SK-N-SH treated with all-trans-retinoic acid at 6 μM for 48 hours (cell line): ENCODE measurements at regions not wholly inside any gene's neighbourhood (a gene's known extent, or its start where the extent isn't known, plus 50 kb on each side); places are given as distances from the start of the nearest gene placed in this dataset.

Experiments used
- ATAC-seq: fragments of 200-7000 bp; cut with Tn5 transposase; 3 replicates; pipeline ENCODE4 v1.9.1; 2020; ENCODE audit warnings: mild to moderate bottlenecking, moderate library complexity
- ARNTL ChIP-seq: fragments of 450-650 bp; formaldehyde crosslinking; IDR thresholded peaks from 2 replicates; pipeline ENCODE4 v1.5.0; 2020; ENCODE audit warnings: low read depth, mild to moderate bottlenecking, moderate library complexity, borderline replicate concordance
- ESRRG ChIP-seq: fragments of 250-450 bp; sonication (Bioruptor Pico); IDR thresholded peaks from 2 replicates; pipeline ENCODE4 v1.6.1; 2021; ENCODE audit warnings: mild to moderate bottlenecking
- GLIS3 ChIP-seq: fragments of 250-450 bp; sonication (Bioruptor Pico); IDR thresholded peaks from 2 replicates; pipeline ENCODE4 v1.5.0; 2020; ENCODE audit warnings: mild to moderate bottlenecking, moderate library complexity
- ISL1 ChIP-seq: fragments of 250-450 bp; sonication (Bioruptor Pico); IDR thresholded peaks from 2 replicates; pipeline ENCODE4 v2.1.2; 2022; ENCODE audit warnings: mild to moderate bottlenecking, moderate library complexity
- OSR1 ChIP-seq: fragments of 250-450 bp; sonication (Bioruptor Pico); IDR thresholded peaks from 2 replicates; pipeline ENCODE4 v1.8.0; 2022; ENCODE audit warnings: moderate library complexity, mild to moderate bottlenecking, inconsistent platforms
- PPARA ChIP-seq: fragments of 250-450 bp; sonication (Bioruptor Pico); IDR thresholded peaks from 2 replicates; pipeline ENCODE4 v1.5.0; 2020; ENCODE audit warnings: mild to moderate bottlenecking, borderline replicate concordance
- RARB ChIP-seq: fragments of 250-450 bp; sonication (Bioruptor Pico); IDR thresholded peaks from 2 replicates; pipeline ENCODE4 v1.8.0; 2021; ENCODE audit warnings: mild to moderate bottlenecking, moderate library complexity
- SNAI2 ChIP-seq: fragments of 250-450 bp; sonication (Bioruptor Pico); IDR thresholded peaks from 2 replicates; pipeline ENCODE4 v1.5.0; 2020; ENCODE audit warnings: mild to moderate bottlenecking, moderate library complexity
- TCF4 ChIP-seq: fragments of 250-450 bp; sonication (Bioruptor Pico); IDR thresholded peaks from 2 replicates; pipeline ENCODE4 v1.8.0; 2021; ENCODE audit warnings: mild to moderate bottlenecking, moderate library complexity, borderline replicate concordance
- TOX ChIP-seq: fragments of 250-450 bp; sonication (Bioruptor Pico); IDR thresholded peaks from 2 replicates; pipeline ENCODE4 v1.8.0; 2021; ENCODE audit warnings: mild to moderate bottlenecking, moderate library complexity, borderline replicate concordance
- ZC3H10 ChIP-seq: fragments of 250-450 bp; sonication (Bioruptor Pico); IDR thresholded peaks from 2 replicates; pipeline ENCODE4 v1.5.1; 2021; ENCODE audit warnings: mild to moderate bottlenecking, moderate library complexity
- ZFP3 ChIP-seq: fragments of 250-450 bp; sonication (Bioruptor Pico); IDR thresholded peaks from 2 replicates; pipeline ENCODE4 v1.5.0; 2020; ENCODE audit warnings: mild to moderate bottlenecking, moderate library complexity
- ZFP30 ChIP-seq: fragments of 450-650 bp; formaldehyde crosslinking; IDR thresholded peaks from 2 replicates; pipeline ENCODE4 v1.5.0; 2022; ENCODE audit warnings: mild to moderate bottlenecking, moderate library complexity
- ZNF565 ChIP-seq: fragments of 450-650 bp; formaldehyde crosslinking; conservative IDR thresholded peaks from 2 replicates; pipeline ENCODE4 v1.5.0; 2020; ENCODE audit warnings: low read depth, mild to moderate bottlenecking, moderate library complexity
- ZNF8 ChIP-seq: fragments of 450-650 bp; formaldehyde crosslinking; IDR thresholded peaks from 2 replicates; pipeline ENCODE4 v1.5.0; 2020; ENCODE audit warnings: mild to moderate bottlenecking, moderate library complexity
- TF ChIP-seq, protein P1 (sequence below): fragments of 250-450 bp; sonication (Bioruptor Pico); IDR thresholded peaks from 2 replicates; pipeline ENCODE4 v1.8.0; 2020; ENCODE audit warnings: mild to moderate bottlenecking, moderate library complexity, borderline replicate concordance
- TF ChIP-seq, protein P2 (sequence below): fragments of 250-450 bp; sonication (Bioruptor Pico); IDR thresholded peaks from 2 replicates; pipeline ENCODE4 v1.5.1; 2020; ENCODE audit warnings: low read depth, mild to moderate bottlenecking, moderate library complexity
- TF ChIP-seq, protein P3 (sequence below): fragments of 250-450 bp; sonication (Bioruptor Pico); IDR thresholded peaks from 2 replicates; pipeline ENCODE4 v1.5.0; 2020; ENCODE audit warnings: mild to moderate bottlenecking, moderate library complexity
- TF ChIP-seq, protein P4 (sequence below): fragments of 250-450 bp; sonication (Bioruptor Pico); IDR thresholded peaks from 2 replicates; pipeline ENCODE4 v1.5.1; 2021; ENCODE audit warnings: mild to moderate bottlenecking, moderate library complexity

DNA sequence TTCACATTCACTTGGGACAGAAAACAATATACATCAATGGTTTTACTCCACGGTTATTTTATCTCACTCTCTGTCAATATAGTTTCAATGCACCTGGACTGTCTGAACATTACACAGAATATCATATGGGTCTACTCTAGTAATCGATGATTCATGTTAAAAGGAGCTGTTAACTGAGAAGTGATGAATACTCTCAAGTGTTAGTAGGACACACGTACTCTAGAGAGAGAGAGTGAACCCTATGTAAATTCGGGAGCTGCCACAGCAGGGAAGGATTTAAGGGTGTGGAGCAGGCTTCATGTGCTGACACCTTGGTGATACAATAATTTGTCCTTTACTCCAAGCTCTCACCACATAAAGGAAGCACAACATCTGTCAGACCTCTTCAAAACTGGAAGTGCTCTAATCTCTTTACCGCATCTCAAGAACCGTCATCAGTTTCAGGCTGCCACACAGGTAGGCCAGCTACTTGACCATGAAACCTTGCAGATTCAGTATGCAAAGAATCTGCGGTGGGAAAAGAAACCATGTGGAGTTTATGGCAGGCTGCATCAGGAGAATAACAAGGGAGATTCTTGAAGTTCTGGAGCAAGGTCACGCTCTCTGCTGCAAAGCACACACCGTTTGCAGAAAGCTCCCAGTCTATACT is 199.2 kb upstream of the TMC3 start:
- ATAC-seq = no peak
- TF ChIP-seq, protein P1, sequence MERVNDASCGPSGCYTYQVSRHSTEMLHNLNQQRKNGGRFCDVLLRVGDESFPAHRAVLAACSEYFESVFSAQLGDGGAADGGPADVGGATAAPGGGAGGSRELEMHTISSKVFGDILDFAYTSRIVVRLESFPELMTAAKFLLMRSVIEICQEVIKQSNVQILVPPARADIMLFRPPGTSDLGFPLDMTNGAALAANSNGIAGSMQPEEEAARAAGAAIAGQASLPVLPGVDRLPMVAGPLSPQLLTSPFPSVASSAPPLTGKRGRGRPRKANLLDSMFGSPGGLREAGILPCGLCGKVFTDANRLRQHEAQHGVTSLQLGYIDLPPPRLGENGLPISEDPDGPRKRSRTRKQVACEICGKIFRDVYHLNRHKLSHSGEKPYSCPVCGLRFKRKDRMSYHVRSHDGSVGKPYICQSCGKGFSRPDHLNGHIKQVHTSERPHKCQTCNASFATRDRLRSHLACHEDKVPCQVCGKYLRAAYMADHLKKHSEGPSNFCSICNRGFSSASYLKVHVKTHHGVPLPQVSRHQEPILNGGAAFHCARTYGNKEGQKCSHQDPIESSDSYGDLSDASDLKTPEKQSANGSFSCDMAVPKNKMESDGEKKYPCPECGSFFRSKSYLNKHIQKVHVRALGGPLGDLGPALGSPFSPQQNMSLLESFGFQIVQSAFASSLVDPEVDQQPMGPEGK (CRISPR knock-in tag) = no peak
- TF ChIP-seq, protein P2, sequence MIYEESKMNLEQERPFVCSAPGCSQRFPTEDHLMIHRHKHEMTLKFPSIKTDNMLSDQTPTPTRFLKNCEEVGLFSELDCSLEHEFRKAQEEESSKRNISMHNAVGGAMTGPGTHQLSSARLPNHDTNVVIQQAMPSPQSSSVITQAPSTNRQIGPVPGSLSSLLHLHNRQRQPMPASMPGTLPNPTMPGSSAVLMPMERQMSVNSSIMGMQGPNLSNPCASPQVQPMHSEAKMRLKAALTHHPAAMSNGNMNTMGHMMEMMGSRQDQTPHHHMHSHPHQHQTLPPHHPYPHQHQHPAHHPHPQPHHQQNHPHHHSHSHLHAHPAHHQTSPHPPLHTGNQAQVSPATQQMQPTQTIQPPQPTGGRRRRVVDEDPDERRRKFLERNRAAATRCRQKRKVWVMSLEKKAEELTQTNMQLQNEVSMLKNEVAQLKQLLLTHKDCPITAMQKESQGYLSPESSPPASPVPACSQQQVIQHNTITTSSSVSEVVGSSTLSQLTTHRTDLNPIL = no peak
- TF ChIP-seq GLIS3 (no peak), OSR1 (CRISPR knock-in tag) (no peak), ZNF8 (CRISPR knock-in tag) (no peak), ESRRG (no peak), ZFP3 (CRISPR knock-in tag) (no peak), TOX (CRISPR knock-in tag) (no peak), ZC3H10 (CRISPR knock-in tag) (no peak), ISL1 (no peak), ZNF565 (CRISPR knock-in tag) (no peak), PPARA (CRISPR knock-in tag) (no peak)
- TF ChIP-seq, protein P3, sequence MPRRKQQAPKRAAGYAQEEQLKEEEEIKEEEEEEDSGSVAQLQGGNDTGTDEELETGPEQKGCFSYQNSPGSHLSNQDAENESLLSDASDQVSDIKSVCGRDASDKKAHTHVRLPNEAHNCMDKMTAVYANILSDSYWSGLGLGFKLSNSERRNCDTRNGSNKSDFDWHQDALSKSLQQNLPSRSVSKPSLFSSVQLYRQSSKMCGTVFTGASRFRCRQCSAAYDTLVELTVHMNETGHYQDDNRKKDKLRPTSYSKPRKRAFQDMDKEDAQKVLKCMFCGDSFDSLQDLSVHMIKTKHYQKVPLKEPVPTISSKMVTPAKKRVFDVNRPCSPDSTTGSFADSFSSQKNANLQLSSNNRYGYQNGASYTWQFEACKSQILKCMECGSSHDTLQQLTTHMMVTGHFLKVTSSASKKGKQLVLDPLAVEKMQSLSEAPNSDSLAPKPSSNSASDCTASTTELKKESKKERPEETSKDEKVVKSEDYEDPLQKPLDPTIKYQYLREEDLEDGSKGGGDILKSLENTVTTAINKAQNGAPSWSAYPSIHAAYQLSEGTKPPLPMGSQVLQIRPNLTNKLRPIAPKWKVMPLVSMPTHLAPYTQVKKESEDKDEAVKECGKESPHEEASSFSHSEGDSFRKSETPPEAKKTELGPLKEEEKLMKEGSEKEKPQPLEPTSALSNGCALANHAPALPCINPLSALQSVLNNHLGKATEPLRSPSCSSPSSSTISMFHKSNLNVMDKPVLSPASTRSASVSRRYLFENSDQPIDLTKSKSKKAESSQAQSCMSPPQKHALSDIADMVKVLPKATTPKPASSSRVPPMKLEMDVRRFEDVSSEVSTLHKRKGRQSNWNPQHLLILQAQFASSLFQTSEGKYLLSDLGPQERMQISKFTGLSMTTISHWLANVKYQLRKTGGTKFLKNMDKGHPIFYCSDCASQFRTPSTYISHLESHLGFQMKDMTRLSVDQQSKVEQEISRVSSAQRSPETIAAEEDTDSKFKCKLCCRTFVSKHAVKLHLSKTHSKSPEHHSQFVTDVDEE (CRISPR knock-in tag) = no peak

DNA sequence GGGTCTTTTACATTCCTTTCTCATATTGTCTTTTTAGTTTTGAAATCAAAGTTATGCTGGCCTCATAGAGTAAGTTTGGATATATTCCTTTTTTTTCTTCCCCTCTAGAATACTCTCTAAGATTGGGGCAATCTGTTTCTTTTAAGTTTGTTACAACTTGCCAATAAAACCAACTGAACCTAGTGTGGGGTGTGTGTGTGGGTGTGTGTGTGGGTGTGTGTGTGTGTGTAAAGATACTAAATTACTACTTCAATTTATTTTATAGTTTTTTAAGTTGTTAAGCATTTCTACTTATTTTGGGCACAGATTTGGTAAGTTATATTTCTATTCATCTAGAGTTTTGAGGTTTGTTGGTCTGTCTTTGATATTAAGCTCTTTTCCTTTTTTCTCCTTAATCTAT is 198.2 kb upstream of the TMC3 start:
- no peak for ATAC-seq
- TF ChIP-seq, protein P1 (CRISPR knock-in tag) = no peak
- TF ChIP-seq, protein P2 = no peak
- no peak for TF ChIP-seq ZNF8 (CRISPR knock-in tag)
- TF ChIP-seq, protein P4, sequence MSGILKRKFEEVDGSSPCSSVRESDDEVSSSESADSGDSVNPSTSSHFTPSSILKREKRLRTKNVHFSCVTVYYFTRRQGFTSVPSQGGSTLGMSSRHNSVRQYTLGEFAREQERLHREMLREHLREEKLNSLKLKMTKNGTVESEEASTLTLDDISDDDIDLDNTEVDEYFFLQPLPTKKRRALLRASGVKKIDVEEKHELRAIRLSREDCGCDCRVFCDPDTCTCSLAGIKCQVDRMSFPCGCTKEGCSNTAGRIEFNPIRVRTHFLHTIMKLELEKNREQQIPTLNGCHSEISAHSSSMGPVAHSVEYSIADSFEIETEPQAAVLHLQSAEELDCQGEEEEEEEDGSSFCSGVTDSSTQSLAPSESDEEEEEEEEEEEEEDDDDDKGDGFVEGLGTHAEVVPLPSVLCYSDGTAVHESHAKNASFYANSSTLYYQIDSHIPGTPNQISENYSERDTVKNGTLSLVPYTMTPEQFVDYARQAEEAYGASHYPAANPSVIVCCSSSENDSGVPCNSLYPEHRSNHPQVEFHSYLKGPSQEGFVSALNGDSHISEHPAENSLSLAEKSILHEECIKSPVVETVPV (CRISPR knock-in tag) = no peak
- no peak for TF ChIP-seq TCF4 (CRISPR knock-in tag)
- no peak for TF ChIP-seq GLIS3
- no peak for TF ChIP-seq OSR1 (CRISPR knock-in tag)

DNA sequence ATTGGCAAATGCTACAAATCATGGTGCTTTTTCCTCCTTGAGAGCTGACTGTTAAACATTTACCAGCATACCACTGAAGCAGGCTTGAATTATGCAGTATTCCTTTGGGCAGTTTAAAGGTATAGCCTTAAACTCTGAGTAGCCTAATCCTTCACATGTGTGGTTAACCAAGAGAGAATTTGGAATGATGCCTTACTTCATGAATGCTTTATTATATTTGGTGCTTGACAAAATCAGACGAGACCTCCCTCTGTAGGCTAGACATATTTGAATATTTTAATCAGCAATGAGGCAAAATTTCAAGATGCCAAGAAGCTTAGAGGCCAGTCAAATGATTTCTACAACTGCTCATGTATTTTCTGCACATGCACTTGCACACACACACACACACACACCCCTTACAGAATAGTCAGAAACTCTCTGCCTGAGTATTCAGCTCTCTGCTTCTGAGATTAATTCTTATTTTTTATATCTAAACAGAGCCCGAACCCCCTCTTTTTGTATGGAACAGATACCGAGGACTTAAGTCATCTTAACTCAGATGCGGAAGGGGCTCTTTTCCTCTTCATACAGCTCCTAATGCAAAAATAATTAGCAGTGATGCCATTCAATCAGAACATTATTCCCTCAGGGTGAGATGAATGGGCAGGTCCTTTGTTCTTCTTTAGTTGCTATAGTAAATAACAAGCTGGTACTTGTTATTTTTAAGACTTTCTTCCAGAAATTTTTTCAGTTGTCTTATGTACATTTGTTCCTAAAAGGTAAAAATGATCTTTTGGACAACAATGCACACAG is 195.5 kb upstream of the TMC3 start:
- no peak for ATAC-seq

More for the DNA sequence above, 195.5 kb upstream of the TMC3 start:
- TF ChIP-seq ESRRG (no peak), ZFP30 (CRISPR knock-in tag) (no peak), ZNF565 (CRISPR knock-in tag) (no peak), TCF4 (CRISPR knock-in tag) (no peak), ARNTL (CRISPR knock-in tag) (no peak), SNAI2 (no peak), RARB (no peak)
- TF ChIP-seq, protein P4 (CRISPR knock-in tag) = no peak
- TF ChIP-seq, protein P3 (CRISPR knock-in tag) = no peak
